OCI-LY1 (cell line): ENCODE measurements at regions not wholly inside any gene's neighbourhood (a gene's known extent, or its start where the extent isn't known, plus 50 kb on each side); places are given as distances from the start of the nearest gene placed in this dataset.

Source experiments
- EZH2 ChIP-seq: fragments of 200-600 bp; sonication (generic), shearing (Covaris generic); IDR thresholded peaks from 2 replicates; pipeline ENCODE4 v1.8.0; 2017; ENCODE audit warnings: borderline replicate concordance, mixed run types, mild to moderate bottlenecking, antibody characterized with exemption, low read length, moderate library complexity, mixed read lengths
- TF ChIP-seq, protein P1 (sequence below): fragments of 200-600 bp; sonication (generic), shearing (Covaris generic); IDR thresholded peaks from 2 replicates; pipeline ENCODE4 v1.5.1; 2017; ENCODE audit warnings: mild to moderate bottlenecking, antibody characterized with exemption, low read length, moderate library complexity, mixed read lengths

GRCh38 chr4:108237693-108238092, 69.0 kb upstream of the LEF1 start:
- TF ChIP-seq, protein P1, sequence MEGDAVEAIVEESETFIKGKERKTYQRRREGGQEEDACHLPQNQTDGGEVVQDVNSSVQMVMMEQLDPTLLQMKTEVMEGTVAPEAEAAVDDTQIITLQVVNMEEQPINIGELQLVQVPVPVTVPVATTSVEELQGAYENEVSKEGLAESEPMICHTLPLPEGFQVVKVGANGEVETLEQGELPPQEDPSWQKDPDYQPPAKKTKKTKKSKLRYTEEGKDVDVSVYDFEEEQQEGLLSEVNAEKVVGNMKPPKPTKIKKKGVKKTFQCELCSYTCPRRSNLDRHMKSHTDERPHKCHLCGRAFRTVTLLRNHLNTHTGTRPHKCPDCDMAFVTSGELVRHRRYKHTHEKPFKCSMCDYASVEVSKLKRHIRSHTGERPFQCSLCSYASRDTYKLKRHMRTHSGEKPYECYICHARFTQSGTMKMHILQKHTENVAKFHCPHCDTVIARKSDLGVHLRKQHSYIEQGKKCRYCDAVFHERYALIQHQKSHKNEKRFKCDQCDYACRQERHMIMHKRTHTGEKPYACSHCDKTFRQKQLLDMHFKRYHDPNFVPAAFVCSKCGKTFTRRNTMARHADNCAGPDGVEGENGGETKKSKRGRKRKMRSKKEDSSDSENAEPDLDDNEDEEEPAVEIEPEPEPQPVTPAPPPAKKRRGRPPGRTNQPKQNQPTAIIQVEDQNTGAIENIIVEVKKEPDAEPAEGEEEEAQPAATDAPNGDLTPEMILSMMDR = no peak
- TF ChIP-seq EZH2 = no peak
